ENCODE measurements at regions not wholly inside any gene's neighbourhood (a gene's known extent, or its start where the extent isn't known, plus 50 kb on each side); places are given as distances from the start of the nearest gene placed in this dataset.

DNA sequence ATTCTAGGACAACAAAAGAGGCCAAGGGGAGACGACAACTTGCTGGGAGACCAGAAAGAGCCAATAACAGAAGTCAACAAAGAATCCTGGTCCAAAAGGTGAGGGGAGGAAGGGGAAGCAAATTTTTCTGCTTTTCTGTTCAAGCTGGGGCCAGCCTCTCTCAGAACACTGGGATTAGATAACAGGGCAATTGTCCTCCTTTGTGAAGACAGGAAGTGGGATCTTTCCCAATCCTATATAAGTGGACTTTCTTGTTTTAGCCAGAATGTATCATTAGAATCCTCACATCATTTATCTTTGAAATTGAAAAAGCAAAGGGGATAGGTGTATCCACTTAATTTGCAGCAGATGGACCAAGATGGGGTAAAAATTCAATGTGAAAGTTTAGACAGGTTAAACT lies 101.2 kb upstream of the COL21A1 start:
- Histone ChIP-seq H3K36me3 (no peaks in the 10 kb centered on the region), H3K27me3 (no peaks in the 10 kb centered on the region), H3K4me3 (no peak overlapping the region), H3K9me3 (peaks cover 0 to 4% (median 0%) of the 10 kb centered on the region in 4 donors), H3K27ac (no peak overlapping the region), H3K4me1 (no peaks in the 10 kb centered on the region)
- DNase-seq: no peak
- TF ChIP-seq POLR2A (IDR thresholded peaks at IDR 0.05): no peak
- no peak for TF ChIP-seq EP300 (IDR thresholded peaks at IDR 0.05)
- TF ChIP-seq, protein P1, sequence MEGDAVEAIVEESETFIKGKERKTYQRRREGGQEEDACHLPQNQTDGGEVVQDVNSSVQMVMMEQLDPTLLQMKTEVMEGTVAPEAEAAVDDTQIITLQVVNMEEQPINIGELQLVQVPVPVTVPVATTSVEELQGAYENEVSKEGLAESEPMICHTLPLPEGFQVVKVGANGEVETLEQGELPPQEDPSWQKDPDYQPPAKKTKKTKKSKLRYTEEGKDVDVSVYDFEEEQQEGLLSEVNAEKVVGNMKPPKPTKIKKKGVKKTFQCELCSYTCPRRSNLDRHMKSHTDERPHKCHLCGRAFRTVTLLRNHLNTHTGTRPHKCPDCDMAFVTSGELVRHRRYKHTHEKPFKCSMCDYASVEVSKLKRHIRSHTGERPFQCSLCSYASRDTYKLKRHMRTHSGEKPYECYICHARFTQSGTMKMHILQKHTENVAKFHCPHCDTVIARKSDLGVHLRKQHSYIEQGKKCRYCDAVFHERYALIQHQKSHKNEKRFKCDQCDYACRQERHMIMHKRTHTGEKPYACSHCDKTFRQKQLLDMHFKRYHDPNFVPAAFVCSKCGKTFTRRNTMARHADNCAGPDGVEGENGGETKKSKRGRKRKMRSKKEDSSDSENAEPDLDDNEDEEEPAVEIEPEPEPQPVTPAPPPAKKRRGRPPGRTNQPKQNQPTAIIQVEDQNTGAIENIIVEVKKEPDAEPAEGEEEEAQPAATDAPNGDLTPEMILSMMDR (IDR thresholded peaks at IDR 0.05): no peak
- TF ChIP-seq POLR2AphosphoS5 (IDR thresholded peaks at IDR 0.05): no peak
- intact Hi-C loops (cut with DNase I; ENCODE audit: low total_unique reads): no loop called here
- WGBS, 5 donors: 56 to 85% (median 68%) methylated on average over 1 of the region's 1 CpG

GRCh38 chr6:56347526-56347925 lies 100.1 kb upstream of the COL21A1 start:
- Histone ChIP-seq H3K36me3 (no peaks in the 10 kb centered on the region), H3K27ac (no peak overlapping the region), H3K9me3 (no peaks in the 10 kb centered on the region), H3K27me3 (no peaks in the 10 kb centered on the region), H3K4me3 (no peak overlapping the region), H3K4me1 (no peaks in the 10 kb centered on the region)
- intact Hi-C loops (cut with DNase I; ENCODE audit: low total_unique reads): no loop called here
- TF ChIP-seq POLR2AphosphoS5 (IDR thresholded peaks at IDR 0.05) (no peak), EP300 (IDR thresholded peaks at IDR 0.05) (no peak), POLR2A (IDR thresholded peaks at IDR 0.05) (no peak)
- TF ChIP-seq, protein P1 (IDR thresholded peaks at IDR 0.05): no peak
- DNase-seq: no peak

GRCh38 chr6:56346958-56347357 lies 99.6 kb upstream of the COL21A1 start:
- intact Hi-C loops (cut with DNase I; ENCODE audit: low total_unique reads): no loop called here
- 87 to 99% (median 90%) methylated on average over 4 of the region's 4 CpGs for WGBS, 5 donors
- H3K36me3 ChIP-seq: no peaks in the 10 kb centered on the region
- H3K27me3 ChIP-seq: no peaks in the 10 kb centered on the region
- no peaks in the 10 kb centered on the region for H3K4me1 ChIP-seq
- H3K4me3 ChIP-seq: no peak overlapping the region
- DNase-seq: no peak
- TF ChIP-seq EP300 (IDR thresholded peaks at IDR 0.05): no peak
- TF ChIP-seq, protein P1 (IDR thresholded peaks at IDR 0.05): no peak
- no peak for TF ChIP-seq POLR2AphosphoS5 (IDR thresholded peaks at IDR 0.05)
- TF ChIP-seq POLR2A (IDR thresholded peaks at IDR 0.05): no peak
- no peak overlapping the region for H3K27ac ChIP-seq
- H3K9me3 ChIP-seq: no peaks in the 10 kb centered on the region

DNA sequence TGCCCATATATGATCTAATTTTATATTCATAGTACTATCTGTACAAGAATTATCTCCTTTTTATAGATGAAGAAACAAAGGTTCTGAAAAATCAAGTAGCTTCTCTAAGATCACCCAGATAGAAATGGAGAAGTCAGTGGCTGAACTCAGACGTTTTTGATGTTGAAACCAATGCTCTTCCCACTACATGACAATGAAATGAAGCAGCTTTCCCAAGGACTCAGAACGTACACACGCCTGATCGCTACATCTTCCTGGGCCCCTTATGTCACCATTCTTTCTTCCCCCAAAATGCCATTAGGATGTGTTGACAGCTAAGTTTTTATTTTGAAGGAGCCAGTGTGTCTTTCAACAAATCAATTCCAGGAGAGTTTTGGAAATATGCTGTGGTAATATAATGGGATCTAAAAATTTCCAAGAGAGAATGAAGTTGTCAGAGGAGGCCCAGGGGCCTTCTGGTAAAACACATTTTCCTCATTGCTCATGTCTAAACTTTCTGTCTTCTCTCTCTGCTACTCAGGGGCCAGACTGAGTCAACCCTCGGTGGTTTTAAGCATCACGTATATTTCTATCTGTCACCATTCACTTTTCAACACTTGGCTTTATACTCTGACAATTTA lies 98.1 kb upstream of the COL21A1 start:
- WGBS, 5 donors: 64 to 84% (median 67%) methylated on average over 6 of the region's 6 CpGs
- intact Hi-C loops (cut with DNase I; ENCODE audit: low total_unique reads): no loop called here
- DNase-seq: no peak
- H3K4me3 ChIP-seq: no peak overlapping the region
- no peaks in the 10 kb centered on the region for H3K27me3 ChIP-seq
- no peak for TF ChIP-seq POLR2A (IDR thresholded peaks at IDR 0.05)
- TF ChIP-seq, protein P1 (IDR thresholded peaks at IDR 0.05): no peak
- TF ChIP-seq EP300 (IDR thresholded peaks at IDR 0.05): no peak
- no peak for TF ChIP-seq POLR2AphosphoS5 (IDR thresholded peaks at IDR 0.05)
- H3K9me3 ChIP-seq: no peaks in the 10 kb centered on the region
- no peak overlapping the region for H3K27ac ChIP-seq
- H3K36me3 ChIP-seq: no peaks in the 10 kb centered on the region
- no peaks in the 10 kb centered on the region for H3K4me1 ChIP-seq

Measured in stomach (tissue), 8 donors.